Midbrain (tissue), 1 donor: ENCODE measurements at regions not wholly inside any gene's neighbourhood (a gene's known extent, or its start where the extent isn't known, plus 50 kb on each side); places are given as distances from the start of the nearest gene placed in this dataset.

ENCODE experiments used
- DNase-seq: peaks from one replicate; lab custom pipeline; 2025; lab: John Stamatoyannopoulos, UW

DNA sequence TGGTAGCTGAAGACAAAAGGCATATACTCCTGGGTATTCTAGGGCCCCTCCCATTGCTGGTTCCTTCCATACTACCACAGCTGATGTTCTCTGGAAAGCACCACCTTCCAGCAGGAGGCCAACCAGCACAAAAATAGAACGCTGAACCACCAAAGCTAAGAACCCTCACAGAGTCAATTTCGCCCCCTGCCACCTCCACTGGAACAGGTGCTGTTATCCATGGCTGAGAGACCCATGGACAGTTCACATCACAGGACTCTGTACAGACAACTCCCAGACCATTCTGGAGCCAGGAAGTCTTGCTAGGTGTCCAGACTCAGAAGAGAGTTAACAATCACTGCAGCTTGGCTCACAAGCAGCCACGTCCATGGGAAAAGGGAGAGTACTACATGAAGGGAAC, 1851.5 kb upstream of the NUDT12 start:
- DNase-seq: no peak

DNA sequence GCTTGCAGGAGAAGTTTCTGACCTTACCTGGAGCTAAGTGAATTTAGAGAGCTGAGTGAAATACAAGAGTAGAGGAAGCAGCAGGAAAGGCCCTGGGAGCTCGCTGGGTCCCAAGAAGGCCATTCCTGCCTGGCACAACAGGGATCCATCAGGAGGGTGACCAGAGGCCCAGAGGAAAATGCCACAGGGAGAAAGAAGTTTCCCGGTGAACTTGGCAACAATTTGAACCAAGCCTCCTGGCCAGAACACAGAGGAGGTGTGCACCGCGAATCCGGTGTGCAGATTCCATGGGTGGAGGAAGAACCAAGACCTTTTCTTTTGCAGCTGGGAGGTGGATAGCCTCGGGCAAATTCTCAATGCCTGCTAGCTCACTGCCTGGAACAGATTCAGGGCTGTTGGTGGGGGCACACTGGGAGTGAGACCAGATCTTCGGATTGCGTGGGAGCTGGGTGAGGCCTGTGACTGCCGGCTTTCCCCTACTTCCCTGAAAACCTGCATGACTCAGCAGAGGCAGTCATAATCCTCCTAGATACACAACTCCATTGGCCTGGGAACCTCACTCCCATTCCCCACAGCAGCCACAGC, 1850.9 kb upstream of the NUDT12 start:
- DNase-seq: no peak

DNA sequence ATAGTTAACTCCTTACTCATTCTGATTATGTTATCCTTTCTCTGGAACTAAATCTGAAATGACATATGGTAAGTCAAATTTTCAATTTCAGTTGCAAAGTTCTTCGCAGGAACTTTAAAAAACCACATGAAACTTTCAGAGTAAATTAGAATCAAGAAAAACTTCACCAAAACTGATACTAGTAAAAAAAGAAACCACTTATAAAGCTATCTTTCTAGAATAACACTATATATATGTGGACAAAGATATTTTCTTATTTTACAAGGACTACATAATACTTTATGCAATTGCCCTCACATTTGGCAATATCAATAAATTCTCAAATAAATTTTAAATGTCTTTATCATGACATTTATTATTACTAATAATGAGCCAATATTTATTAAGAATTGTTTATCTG, 1847.1 kb upstream of the NUDT12 start:
- no peak for DNase-seq

DNA sequence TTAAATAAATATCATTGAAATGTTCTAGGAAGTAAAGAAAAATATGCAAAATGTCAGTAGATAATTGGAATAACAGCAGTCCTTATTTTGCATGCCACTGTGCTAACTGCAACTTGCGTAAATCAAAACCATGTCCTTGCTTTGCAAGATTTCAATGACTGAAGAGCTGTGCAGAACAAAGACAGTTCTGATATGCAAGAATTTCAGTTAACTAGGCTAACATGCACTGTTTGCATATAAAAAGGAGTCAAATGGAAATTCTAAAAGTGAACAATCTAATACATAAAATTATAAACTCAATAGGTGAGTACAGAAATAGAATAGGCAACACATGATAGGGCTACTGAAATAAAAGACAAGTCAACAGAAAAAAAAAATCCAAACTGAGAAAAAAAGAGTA, 1844.6 kb upstream of the NUDT12 start:
- DNase-seq: no peak

DNA sequence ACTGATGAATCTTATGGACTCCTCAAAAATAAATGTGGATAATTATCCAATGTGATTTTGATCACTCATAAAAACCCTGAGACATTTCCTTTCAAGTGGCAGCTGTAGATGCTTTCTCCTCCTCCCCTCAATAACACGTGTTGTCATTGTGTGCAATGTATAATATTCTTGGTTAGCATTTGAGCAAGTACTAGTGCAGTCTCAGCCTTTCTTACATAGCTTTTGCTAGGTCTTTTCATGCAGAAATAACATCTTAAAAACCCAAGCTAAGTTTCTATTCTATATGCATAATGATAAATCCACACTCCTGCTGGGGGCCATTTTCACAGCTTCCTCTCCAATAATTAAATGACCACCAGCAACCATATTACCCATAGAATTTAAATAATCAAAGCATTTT, 1835.2 kb upstream of the NUDT12 start:
- no peak for DNase-seq

DNA sequence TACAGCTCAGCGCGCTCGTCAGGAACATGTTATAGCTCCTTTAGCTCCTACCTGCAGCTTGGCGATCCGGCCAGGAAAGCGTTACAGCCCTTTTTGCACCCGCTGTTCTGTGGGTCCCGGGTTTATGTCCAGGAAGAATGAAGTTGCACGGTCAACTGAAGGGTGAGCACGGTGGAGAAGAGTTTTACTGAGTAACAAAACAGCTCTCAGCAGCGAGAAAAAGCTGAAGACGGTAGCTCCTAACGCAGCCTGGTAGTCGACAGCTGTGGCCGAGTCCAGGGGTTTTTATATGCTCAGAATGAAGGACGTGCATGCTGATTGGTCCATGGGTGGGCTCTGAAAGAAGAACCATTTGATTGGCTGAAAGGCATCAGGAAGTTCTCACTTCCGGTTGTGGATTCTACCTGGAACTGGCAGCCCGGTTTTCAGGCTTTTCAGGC, 1830.1 kb upstream of the NUDT12 start:
- no peak for DNase-seq

DNA sequence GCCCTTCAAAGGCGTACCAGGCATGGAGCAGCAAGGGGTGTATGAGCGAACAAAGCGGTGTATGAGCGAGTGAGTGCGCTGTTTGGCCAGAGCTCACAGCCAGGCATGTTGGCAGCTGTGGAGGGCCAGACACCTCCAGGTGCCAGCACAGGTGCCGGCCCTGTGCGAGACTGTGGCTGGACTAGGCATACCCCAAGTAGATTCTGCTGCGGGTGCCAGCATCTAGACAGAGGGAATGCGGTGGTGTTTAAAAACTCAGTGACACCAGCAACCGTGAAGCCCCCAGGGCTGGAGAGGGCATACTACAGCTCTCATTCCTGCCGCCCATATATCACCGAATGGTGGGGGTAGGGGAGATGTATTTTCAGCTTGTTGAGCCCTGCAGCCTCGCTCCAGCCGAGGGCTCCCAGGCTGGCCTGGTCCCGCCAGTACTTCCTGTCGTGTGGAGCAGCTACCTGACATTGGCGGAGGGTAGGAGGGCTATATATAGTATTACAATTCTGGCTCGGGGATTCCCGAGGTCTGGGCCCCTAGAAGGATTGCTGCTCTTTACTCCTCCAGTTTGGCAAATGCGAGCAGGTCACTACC, 1829.6 kb upstream of the NUDT12 start:
- DNase-seq: no peak

DNA sequence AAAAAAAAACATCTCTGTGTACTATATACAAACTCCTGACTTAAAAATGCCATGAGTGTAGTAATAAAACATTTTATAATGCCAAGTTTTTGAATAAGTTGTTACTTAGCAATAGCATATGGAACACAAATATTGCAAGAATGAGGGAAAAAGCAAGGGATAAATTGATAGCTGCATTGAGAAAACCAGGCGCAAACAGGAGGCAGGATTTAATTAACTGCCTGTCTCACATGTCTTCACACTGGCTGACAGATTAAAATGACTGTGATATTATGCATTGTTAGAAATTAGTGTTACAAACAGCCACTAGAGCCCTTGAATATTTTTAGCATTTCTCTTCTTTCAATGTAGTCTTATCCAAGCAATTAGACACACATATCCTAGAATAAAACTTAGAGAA, 1817.5 kb upstream of the NUDT12 start:
- DNase-seq: no peak

DNA sequence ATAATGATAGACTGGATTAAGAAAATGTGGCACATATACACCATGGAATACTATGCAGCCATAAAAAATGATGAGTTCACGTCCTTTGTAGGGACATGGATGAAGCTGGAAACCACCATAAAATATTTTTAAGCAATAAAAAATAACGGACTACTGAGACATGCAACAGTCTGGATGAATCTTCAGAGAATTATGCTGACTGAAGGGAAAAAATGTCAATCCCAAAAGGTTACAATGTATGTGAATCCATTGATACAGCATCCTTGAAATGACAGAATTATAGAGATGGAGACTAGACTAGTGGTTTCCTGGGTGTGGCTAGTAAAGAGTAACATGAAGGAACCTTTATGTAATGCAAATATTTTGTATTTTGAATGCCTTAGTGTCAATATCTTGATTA, 1808.6 kb upstream of the NUDT12 start:
- DNase-seq: no peak

DNA sequence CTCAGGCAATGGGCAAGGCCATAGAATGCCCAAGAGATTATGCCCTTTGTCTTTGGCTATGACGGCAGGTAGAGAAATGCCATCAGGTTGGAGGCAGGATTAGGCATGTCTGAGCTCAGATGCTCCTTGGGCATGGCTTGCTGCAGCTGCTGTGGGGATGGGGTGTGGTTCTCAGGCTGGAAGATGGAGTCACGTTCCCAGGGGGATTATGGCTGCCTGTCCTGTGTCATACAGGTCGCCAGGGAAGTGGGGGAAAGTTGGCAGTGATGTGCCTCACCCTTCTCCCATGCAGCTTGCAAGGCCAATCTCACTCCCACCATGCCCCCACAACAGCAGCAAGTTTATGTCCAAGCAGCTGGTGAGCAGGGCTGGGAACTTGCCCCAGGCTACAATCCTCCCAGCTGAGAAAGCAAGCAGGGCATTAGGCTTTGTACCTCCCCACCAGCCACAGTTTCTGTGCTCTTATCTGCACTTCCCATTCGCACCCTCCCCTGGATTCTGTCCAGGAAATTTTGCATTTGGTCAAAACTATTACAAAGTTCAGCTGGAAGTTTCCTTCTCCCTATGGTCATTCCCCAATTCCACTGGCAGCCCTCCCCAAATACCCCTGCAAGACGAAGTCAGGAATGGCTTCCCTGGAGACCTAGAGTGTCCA, 1788.0 kb upstream of the NUDT12 start:
- DNase-seq: no peak

DNA sequence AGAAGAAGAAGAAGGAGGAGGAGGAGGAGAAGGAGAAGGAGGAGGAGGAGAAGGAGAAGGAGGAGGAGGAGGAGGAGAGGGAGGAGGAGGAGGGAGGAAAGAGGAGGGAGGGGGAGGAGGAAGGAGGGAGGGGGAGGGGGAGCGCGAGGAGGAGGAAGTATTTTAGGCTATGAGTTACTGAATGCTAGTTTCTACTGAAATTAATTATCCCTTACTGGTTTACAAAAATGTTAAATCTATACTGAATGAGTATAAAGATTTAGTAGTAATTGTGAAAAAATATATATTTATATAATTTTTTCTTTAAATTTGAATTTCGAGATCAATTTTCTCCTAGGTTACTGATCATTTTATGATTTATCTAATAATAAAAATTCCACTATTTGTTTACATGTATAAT, 1769.0 kb upstream of the NUDT12 start:
- DNase-seq: no peak

DNA sequence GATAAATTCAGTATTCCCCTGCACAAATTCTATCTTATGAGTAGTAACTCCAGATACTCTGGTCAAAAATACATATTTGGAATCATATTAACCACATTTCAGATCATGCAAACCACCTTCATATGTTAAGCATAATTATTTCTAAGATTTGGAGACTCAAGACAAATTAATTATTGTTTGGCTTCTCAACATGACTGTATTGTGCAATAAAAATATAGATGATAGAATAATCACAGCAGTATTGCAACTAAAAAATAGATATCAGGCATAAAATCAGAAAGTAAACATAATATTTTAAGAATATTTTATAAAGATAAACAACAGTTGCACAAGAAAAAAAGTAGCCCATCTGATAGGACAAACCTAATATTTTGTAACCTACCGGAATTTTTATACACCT, 1767.6 kb upstream of the NUDT12 start:
- no peak for DNase-seq

DNA sequence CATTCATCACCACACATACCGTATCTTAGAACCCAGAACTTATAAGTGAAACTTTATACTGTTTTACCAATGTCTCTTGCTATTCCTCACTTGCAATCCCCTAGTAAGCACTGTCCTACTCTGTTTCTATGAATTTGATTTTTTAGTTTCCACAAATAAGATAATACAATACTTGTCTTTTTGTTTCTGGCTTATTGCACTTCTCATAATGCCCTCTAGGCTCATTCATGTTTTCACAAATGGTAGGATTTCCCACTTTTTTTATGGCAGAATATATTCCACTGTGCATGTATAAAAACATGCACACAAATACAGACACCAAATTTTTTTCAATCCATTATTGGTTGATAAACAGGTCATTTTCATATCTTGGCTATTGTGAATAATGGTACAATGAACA, 1742.3 kb upstream of the NUDT12 start:
- DNase-seq: no peak

DNA sequence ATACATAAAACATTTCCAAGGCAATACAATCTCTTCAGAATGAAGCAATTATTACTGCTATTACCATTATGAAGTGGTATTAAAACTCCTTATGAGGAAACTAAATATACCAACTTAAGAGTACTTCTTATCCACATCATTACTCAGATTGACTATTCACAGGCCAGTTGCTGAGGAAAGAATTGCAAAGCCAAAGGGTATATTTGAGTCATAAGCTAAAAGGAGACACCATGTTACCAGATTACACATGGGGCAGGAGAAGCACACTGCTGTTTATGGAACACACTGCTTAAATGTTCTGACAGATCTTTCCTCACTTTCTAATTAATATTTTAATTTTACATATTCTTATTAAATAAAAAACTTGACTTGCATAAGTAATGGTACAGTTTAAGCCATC, 1726.4 kb upstream of the NUDT12 start:
- no peak for DNase-seq

DNA sequence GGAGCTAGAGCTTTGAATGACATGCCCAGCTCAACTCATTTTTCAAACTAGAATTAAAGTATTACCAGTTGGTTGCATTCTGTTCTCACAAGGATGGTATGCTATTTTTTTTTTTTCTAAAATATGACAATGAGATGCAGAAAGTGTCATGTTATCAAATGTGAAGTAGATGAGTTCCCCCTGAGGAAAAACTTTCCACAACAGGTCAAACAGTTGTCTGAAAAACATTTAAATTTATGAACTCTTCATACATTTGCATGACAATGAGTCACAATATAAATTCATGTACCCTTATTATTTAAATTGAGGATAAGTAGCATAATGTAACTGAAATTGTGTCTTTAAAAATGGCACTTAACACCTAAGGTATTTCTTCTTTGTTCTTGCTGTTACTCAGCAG, 1720.5 kb upstream of the NUDT12 start:
- DNase-seq: no peak

DNA sequence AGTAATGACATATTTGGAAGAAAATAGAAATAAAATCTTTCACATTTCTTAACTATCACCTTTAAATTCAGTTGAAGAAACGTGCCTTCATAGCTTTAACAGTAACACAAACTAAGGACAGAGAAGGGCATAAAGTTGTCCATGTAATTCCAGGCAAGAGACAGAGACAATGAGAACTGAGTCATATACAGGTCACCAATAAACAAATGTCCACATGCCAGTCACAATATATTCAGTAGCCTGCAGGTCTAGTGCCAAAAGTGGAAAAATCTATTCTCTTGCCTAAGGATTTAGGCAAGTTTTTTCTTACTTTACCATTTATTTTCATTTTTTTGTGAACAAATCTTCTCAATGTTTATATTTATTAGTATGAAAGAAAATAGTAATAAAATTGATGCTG, 1711.5 kb upstream of the NUDT12 start:
- no peak for DNase-seq

DNA sequence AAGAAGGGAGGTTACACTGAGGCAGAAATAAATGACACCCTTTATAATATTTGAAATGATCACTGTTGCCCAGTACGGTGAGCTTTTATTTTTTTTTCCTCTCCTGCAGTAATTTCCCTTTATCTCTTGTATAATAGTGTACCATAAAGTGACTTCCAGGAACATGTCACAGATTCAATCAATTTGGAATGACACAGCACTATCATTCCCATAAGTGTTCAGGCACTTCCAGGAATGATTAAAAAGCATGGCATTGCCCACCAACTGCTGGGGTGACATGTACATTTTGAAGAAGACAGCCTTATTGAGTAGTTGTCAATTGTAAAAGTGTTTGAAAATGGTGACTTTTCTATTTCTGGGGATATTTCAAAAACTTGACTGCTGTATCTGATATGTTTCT, 1700.9 kb upstream of the NUDT12 start:
- no peak for DNase-seq

DNA sequence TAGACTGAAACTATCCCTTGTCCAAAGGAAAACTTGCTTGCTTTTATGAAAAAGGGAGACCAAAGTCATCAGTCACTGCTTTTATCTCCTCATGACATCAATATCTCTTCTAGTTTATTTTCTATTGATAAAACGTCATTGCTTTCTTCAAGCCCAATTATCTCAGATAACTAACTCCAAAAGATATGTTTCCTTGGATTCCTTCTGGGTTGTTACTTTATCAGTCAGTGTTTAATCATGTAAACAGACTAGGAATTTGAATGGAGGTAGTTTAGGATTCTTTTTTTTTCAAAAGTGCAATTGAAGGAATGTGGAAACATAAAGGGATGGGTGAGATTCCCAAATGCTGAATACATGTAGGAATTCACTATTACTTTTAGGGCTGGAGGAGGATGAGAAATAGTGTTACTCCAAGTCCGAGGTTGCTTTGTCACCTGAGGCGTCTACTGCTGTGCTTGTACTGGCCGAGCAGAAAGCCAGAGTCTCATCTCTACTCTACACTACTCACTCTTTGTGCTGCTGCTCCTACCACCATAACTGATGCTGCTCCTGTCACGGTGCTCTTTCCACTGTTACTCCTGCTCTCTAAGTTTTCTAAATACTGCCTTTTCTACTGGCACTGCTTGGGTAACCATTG, 1697.1 kb upstream of the NUDT12 start:
- DNase-seq: no peak

DNA sequence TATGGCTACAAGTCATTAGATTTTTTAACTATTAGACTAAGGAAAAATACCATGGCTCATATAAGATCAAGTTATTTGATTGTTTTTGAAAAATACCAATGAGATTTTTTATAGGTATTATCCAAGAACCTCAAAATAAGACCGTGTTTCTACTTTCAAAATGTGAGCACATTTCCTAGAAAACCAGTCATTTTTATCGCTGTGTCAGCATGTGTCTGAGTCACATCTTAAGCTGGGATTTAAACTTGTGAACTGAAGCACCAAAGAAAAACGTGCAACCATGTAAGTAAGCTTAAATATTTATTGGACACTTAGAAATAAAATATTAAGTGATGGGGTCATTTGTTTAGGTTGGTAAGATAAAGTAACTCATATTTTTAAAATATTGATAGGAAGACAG, 1676.0 kb upstream of the NUDT12 start:
- no peak for DNase-seq

DNA sequence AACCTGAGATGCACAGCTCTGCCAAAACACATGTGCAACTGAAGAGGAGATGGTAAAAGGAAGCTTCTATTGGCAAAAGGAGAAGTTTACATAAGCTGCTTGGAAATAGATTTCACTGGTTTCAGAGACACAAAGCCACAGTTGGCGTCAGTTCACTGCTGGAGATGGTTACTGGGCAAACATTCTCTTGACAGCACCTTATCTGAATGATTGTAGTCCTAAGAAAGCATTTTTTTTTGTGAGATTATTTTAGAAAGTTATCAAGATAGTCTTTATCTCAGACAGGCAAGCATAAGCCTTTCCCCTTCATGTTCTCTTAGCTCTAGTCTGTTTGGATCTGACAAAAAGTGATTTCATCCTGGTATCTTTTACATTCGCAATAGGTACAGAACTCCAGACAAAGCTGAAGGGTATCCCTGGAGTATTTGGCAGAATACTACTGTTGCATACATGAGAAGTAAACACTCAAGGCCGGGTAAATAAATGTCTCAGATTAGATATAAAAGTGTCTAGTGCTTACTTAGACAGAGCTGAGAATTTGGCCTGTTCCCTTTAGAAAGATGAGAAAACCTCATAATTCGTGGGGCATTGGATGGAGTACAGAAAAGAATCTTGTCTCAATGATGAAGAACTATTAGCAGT, 1668.0 kb upstream of the NUDT12 start:
- no peak for DNase-seq

DNA sequence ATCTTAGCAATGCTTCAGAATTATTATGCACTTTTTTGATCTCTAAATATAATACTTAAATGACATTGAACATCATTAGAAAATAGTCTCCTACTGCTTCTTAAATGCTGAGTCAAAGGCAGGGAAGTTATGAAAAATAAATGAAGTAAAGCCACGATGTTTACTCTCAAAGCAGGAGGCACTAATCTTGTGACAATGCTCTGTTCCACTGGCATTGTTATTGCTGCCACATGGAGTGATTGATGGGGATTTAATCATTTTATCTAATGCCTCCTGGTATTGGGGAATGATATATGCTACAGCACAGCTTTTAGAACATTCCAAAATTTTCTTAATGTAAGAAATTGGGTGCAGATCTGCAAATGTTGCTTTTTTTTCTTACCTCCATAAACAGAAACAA, 1655.4 kb upstream of the NUDT12 start:
- DNase-seq: no peak

DNA sequence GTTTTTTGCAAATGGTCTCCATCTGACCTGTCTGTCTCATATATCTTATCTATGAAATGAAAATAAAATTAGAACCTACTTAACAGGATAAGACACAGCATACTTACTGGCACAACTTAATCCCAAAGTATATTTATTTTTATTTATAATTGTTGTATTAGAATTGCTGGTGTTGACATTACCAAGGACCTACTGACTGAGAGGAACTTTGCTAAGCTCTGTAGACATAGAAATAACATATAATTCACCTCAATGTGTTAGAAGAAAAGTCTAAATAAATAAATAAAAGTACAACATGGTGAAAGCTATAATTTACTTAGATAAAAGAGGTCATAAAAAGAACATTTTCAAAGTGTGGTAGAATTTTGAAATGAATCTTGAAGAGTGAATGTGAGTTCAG, 1650.5 kb upstream of the NUDT12 start:
- no peak for DNase-seq

DNA sequence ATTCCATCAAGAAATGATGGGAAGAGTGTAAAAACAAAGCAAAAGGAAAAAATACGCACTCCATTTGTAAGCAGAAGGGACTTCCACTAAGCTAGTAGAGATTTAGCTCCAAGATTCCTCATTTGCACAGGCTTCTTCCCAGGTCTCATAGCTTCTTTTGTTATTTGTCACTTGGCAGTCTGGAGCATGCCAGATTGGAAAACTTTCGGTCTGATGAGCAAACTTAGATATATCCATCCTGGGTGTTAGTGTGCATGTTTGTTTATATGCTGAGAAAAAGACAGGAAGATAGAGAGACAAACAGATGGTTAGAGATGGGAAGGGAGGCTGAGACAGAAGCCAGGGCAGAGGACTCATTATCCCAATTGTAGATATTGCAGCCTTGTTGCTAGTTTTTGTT, 1644.5 kb upstream of the NUDT12 start:
- DNase-seq: no peak
